Vagina (tissue), 2 donors: ENCODE measurements at regions not wholly inside any gene's neighbourhood (a gene's known extent, or its start where the extent isn't known, plus 50 kb on each side); places are given as distances from the start of the nearest gene placed in this dataset.

Experiments
- CTCF ChIP-seq, 3 experiments: fragments of 450-650 bp in 2 of 3; fragments of 200-600 bp in 1 of 3; sonication (generic) in 1 of 3; IDR thresholded peaks; one replicate each; pipeline ENCODE4 v1.5.1; 2017 to 2019; ENCODE audit warnings: antibody characterized with exemption in 3 of 3, mild to moderate bottlenecking in 2 of 3, moderate library complexity in 2 of 3
- POLR2A ChIP-seq, 2 donors: fragments of 450-650 bp; IDR thresholded peaks; one replicate each; pipeline ENCODE4 v1.6.1; 2017; ENCODE audit warnings: antibody characterized with exemption in 2 of 2, mild to moderate bottlenecking in 2 of 2, moderate library complexity in 2 of 2
- POLR2AphosphoS5 ChIP-seq, 2 donors: sonication (generic); formaldehyde crosslinking; IDR thresholded peaks; one replicate each; pipeline ENCODE4 v1.9.0; 2017; ENCODE audit warnings: antibody characterized with exemption in 2 of 2, mild to moderate bottlenecking in 2 of 2, low read depth in 1 of 2; ENCODE audit not compliant: insufficient read depth in 1 of 2

GRCh38 chr2:59790186-59791003 is 763.1 kb downstream of the BCL11A start:
- no peak for TF ChIP-seq CTCF (IDR thresholded peaks at IDR 0.05)
- no peak for TF ChIP-seq POLR2AphosphoS5 (IDR thresholded peaks at IDR 0.05; ENCODE audit: insufficient read depth in 1 of 2, low read depth in 1 of 2)
- TF ChIP-seq POLR2A (IDR thresholded peaks at IDR 0.05): no peak
